Coronary artery (tissue), 2 donors: ENCODE measurements at regions not wholly inside any gene's neighbourhood (a gene's known extent, or its start where the extent isn't known, plus 50 kb on each side); places are given as distances from the start of the nearest gene placed in this dataset.
"Not testable (repeated sequence)": the region's sequence is repeated elsewhere in the genome, so short reads cannot be mapped to it uniquely, and the experiment has no call there.

ENCODE experiments used
- DNase-seq: peaks from one replicate; pipeline ENCODE4 v3.0.0-alpha.2; 2017; ENCODE audit warnings: low spot score
- H3K27ac ChIP-seq, 2 donors: fragments of 200-600 bp; sonication (generic); one replicate each; pipeline ENCODE4 v1.5.1; 2016 to 2019
- H3K4me3 ChIP-seq: fragments of 200-600 bp; sonication (generic); 2 replicates; pipeline ENCODE4 v1.5.1; 2016; ENCODE audit warnings: mild to moderate bottlenecking, moderate library complexity
- CTCF ChIP-seq: fragments of 200-600 bp; sonication (generic); IDR thresholded peaks from one replicate; pipeline ENCODE4 v1.5.1; 2019; ENCODE audit warnings: antibody characterized with exemption

DNA sequence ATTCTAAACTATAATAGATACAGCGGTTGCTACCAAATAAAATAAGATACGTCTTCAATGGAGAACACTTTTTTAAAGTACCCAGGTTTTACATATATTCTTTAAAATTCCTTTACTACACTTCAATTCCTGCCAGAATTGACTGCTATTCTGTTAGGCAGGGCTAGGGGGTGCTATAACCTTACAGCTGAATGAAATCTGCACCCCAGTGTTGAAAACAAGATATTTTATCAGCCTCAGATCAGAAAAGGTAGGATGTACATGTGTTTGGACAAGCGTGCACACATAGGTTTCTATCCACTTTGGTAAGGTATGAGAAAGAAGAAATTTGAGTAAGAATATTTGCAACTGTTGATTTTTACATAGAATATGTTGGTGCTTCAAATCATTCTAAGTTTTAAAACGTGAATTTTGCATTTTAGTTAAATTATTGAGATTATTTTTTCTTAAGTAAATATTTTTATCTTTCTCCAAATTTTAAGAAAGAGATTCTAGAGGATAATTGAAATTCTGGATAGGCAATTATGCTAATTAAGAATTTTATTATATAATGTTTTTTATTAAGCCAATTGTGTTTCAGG is 490.8 kb upstream of the ADGRL4 start:
- Histone ChIP-seq H3K4me3 (no peak overlapping the region), H3K27ac (no peak overlapping the region)
- TF ChIP-seq CTCF = peak; percentile 55
- DNase-seq = no peak

- Histone ChIP-seq H3K4me3 (no peak overlapping the region), H3K27ac (no peak overlapping the region)
- TF ChIP-seq CTCF = no peak
- no peak for DNase-seq
Observed at GRCh38 chr1:79496129-79496528, 489.6 kb upstream of the ADGRL4 start.

DNA sequence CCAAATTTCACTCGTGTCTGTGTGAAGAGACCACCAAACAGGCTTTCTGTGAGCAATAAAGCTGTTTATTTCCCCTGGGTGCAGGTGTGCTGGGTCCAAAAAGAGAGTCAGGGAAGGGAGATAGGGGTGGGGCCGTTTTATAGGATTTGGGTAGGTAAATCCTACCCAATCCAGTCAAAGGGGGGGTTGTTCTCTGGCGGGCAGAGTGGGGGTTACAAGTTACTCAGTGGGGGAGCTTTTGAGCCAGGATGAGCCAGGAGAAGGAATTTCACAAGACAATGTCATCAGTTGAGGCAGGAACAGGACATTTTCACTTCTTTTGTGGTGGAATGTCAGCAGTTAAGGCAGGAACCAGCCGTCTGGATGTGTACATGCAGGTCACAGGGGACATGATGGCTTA is 487.2 kb upstream of the ADGRL4 start:
- not testable (repeated sequence) for H3K4me3 ChIP-seq, H3K27ac ChIP-seq, DNase-seq

DNA sequence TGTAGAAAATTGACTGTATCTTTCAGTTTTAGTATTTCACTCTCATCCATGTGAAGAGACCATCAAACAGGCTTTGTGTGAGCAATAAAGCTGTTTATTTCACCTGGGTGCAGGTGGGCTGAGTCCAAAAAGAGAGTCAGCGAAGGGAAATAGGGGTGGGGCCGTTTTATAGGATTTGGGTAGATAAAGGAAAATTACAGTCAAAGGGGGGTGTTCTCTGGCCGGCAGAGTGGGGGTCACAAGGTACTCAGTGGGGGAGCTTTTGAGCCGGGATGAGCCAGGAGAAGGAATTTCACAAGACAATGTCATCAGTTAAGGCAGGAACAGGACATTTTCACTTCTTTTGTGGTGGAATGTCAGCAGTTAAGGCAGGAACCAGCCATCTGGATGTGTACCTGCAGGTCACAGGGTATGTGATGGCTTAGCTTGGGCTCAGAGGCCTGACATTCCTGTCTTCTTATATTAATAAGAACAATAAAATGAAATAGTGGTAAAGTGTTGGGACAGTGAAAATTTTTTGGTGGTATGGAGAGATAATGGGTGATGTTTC is 482.1 kb upstream of the ADGRL4 start:
- not testable (repeated sequence) for H3K4me3 ChIP-seq, DNase-seq

DNA sequence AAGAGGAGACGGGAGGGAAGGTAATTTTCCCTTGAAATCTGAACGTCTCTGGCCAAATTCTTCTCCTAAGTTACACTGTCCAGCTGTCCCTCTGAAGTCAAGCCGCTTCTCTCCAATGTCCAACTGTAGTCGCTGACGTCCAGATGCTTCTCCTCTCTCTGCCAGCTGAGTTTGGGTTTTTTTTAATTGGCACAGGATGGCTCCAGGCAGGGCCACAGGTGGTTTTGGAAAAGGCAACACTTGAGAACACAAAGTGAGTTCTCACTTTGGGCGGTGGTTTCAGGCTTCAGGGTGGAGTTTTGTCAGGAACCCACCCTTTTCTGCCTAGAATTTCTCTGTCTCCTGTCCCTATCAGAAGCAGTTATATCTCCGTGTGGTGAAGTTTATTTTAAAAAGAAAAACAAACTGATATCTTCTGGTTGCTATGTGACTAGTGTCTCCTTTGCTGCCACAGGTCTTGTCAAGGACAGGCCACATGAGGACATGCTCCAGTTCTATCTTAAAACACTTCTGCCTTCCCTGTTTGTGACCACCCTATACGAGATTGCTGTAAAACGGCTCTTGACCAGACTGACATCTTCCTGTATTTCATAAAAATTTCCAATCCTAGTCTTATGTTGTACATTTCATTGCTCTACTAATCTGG is 472.3 kb upstream of the ADGRL4 start:
- Histone ChIP-seq H3K27ac (no peak overlapping the region), H3K4me3 (no peak overlapping the region)

More for the DNA sequence above, 482.1 kb upstream of the ADGRL4 start:
- H3K27ac ChIP-seq = not testable (repeated sequence)

GRCh38 chr1:79478160-79478559 is 471.6 kb upstream of the ADGRL4 start:
- no peak overlapping the region for H3K4me3 ChIP-seq
- no peak overlapping the region for H3K27ac ChIP-seq
- TF ChIP-seq CTCF = no peak
- no peak for DNase-seq

More for the DNA sequence above, 472.3 kb upstream of the ADGRL4 start:
- no peak for TF ChIP-seq CTCF
- no peak for DNase-seq

DNA sequence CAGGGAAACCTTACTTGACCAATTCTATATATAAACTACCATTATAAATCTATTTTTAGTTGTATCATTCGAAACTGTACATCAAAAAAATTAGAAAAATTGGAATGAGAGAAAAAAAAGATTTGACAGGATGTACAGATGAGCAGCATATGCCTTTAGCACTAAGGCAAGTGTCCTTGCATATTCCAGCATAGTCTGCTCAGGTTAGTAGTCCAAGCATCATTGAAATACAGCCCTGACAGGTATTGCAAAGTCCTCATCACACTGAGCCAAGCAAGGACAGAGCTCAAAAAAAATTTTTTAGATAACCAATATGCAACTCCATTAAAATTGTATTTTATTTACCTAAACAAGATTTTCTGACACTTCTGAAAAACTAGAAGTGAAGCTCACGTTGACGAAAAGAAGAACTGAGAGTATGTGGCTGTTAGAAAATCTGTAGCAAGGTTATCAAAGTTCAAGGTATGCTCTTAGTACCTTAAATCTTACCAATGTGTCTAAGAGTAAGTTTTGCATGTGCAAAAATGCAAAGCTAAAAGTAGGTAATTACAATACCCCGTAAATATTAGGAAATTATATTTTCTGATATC is 465.6 kb upstream of the ADGRL4 start:
- no peak overlapping the region for H3K4me3 ChIP-seq
- no peak overlapping the region for H3K27ac ChIP-seq
- no peak for TF ChIP-seq CTCF
- no peak for DNase-seq

- H3K4me3 ChIP-seq = no peak overlapping the region
- DNase-seq = no peak
- no peak for TF ChIP-seq CTCF
- H3K27ac ChIP-seq = no peak overlapping the region
Observed at GRCh38 chr1:79469139-79469538, 462.6 kb upstream of the ADGRL4 start.
